Medulla oblongata (tissue), 1 donor: ENCODE measurements at regions not wholly inside any gene's neighbourhood (a gene's known extent, or its start where the extent isn't known, plus 50 kb on each side); places are given as distances from the start of the nearest gene placed in this dataset.

Experiments
- DNase-seq: peaks from one replicate; pipeline ENCODE4 v3.0.0-alpha.2; 2015; ENCODE audit errors: extremely low spot score

- no peak for DNase-seq
Observed at GRCh38 chr10:130429809-130430208, 293.6 kb downstream of the GLRX3 start.

DNA sequence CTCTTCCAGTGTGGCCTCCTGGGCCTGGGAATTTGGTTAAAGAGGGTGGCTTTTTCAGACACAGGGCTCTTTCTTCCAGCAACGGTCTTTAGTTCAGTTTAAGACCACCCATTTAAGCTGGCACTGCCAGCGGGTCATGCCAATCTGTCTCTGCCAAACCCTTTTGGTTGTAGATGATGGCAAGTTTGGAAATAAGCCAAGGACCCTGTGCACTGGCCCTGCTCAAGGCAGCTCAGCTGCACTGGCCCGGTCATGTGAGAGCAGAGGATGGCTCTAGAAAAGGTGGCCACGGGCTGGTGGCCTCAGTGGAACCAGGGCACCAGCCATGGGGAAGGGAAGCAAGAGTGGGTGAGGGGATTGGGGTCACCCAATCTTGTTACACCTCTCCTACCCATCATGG lies 294.1 kb downstream of the GLRX3 start:
- no peak for DNase-seq

DNA sequence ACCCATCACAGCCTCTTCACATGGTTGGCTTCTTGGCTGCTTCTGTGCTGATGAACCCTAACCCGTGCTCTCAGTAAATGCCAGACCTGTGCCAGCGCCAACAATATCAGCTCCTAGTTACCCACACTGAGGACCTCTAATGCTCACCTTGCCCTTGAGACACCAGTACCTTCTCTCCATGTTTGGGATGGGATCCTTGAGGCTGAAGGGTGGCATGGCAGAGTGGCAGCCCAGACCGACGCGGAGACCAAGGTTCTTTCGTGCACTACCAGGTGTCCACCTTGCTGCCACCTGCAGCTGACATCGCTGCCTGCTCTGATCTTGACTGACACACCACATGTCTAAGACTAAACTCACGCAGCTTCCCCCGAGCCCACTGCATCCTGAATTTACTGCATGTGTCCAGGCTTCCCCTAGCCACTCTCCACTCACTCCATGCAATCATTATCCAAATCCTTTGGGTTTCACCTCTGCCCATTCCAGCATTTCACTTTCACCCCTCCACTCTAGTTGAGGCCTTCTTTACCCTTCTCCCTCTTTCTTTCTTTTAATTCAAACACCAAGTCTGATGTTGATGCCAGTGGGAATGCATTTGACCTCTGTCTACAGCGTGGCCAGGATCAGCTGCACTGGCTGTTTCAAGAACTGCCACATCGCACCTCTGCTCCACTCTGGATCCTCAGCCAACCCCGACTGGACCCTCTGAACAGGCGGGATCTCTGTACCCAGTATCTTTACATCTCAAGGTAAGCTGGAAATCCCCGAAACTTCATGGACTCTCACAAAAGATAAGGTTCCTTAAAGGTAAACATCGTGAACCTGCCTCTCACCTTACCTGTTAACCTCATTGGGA lies 294.9 kb downstream of the GLRX3 start:
- DNase-seq = no peak

- DNase-seq = no peak
Observed at GRCh38 chr10:130432271-130432670, 296.1 kb downstream of the GLRX3 start.

GRCh38 chr10:130432850-130433249 lies 296.7 kb downstream of the GLRX3 start:
- no peak for DNase-seq

DNA sequence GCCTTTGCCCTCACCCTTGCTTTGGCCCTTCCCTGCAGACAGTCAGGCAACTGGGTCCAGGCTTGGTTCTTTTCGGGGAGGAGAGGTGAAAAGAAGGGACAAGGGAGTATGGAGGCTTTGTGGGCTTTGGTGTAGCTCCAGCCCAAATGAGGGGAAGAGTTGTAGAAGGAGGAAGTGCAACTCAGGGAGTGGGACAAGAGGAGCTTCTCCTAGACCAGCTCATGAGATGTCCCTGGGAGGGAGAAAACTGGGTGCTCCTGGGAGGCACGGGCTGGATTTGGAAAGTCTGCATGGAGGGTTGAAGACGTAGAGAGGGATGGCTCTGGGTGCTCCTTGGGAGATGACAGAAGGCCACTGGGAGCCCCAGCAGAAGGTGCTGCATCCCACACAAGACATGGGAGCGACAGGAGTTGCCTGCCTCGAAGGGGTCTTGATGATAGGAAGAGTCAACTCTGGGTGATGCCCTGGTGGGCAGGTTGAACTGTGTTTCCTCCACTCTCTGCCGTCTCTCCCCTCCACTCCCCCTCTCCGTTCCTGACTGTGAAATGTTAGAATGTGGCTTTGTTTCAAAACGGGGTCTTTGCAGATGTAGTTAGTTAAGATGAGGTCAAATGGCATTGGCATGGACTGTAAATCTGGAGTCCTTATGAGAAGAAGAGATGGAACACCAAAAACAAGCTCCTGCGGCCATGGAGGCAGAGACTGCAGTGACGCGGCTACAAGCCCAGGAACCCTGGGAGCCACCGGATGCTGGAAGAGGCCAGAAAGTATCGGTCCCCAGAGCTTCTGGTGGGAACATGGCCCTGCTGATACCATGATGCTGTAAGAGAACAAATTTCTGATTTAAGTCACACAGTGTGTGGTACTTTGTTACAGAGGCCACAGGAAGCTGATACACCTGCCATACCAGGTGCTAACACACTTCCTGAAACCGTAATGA lies 298.5 kb downstream of the GLRX3 start:
- DNase-seq = no peak

DNA sequence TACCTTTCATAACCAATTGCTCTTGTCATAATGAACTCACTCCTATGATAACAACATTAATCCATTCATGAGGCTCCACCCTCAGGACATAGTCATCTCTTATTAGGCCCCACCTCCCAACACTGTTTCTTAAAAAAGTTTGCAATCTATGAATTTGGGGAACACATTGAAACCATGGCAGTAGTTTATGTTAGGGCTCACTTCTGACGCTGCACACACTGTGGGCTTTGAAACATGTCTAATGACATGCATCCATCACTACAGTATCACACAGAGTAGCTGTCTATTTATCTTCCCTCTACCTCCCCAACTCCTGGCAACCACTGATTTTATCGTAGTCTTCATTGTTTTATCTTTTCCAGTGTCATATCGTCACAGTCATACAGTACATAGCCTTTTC lies 299.8 kb downstream of the GLRX3 start:
- no peak for DNase-seq

DNA sequence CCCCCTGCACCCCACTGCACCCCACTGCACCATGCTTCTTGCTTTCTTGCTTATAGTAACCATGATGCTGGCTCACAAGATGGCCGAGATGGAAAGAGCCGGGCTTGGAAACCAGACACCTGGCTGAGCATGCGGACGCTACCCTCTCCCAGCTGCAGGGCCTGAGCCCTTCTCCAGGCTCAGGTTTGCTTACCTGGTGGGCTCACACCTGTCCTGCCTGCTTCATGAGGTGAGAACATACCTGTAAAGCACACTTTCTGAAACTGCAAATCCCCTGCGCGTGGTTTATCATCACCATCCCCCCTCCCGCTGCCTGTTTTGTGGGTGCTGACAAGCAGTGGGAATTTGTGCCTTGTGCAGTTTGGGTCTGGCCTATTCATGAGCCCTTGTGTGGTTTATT lies 302.7 kb downstream of the GLRX3 start:
- DNase-seq = no peak

- DNase-seq = no peak
Observed at GRCh38 chr10:130439766-130440165, 303.6 kb downstream of the GLRX3 start.

DNA sequence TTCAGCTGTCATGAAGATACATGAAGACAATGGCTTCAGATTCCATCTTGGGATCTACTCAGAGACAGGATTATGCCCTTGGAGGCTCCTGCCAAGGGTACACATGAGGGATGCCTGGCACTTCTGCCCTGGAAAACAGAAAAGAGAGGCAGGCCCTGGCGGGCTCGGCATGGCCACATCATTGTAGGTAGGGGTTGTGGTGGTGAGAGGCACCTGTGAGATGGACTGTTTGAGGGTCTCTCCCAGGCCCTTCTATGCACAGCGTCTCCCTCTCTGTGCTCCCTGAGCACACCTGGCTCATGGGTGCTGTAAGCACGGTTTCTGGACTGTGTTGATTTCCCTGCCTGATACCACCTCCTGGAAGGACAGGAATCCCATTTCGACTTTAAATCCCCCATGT lies 304.3 kb downstream of the GLRX3 start:
- DNase-seq = no peak

DNA sequence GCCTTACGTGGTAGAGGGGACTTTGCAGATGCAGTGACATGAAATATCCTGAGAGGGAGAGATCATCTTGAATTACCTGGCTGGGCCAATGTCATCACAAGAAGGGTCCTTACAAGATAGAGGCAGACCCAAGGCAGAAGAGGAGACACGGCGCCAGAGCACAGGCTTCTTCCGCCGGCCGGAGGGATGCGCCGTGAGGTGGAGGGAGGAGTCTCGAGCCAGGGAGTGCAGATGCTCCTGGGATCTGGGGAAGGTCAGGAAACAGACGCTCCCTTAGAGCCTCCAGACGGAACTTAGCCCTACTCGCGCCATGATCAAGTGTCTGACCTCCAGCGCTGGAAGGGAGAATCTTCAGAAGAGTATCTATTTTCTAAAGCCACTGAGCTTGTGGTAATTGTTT lies 304.8 kb downstream of the GLRX3 start:
- DNase-seq = no peak

DNA sequence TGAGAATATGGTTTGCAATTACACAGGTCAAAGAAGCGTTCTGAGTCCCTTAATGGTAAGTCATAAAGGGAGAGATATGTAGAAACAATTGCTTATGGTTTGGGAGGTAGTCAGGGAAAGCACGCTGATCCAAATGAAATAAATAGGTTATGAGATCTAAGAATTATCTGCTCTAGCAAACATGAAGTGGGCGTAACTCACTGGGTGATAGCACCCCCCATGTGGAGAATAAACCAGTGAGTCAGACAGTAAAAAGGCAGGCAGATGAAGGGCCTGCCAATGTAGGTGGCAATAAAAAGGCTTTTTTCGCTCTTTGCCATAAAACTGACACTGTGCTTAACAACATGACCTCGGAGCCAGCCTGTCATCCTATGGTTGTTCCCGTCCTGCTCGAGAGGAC lies 306.9 kb downstream of the GLRX3 start:
- no peak for DNase-seq

DNA sequence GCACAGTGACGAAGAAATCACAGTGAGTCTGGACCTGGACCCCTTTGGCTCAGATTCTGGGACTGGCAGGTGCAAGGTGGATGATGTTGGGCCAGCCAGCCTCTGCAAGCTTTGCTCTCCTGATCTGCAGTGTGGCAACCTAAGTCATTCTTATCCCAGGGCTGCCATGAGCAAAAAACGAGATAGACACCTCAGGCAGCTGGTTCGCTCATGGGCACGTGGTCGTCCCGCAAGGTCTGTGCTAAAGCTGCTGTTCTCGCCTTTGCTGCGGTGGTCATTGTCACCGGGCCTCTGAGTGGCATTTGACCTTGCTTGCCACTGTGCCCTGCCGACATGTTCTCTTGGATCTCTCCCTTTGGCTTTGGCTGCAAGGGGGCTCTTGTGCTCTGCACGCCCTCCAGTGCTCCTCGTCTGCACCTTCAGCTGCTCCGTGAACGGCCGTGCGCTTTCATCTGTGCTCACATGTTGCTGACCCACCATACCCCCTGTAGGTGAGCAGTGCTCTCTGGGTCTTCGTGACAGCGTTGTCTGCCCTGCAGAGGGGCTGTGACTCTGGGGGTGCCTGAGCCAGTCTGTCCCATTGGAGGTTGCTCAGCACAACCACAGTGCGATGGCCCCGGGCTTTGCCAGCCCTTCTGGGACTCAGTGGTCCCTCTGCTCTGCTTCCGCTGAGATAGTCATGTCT lies 317.0 kb downstream of the GLRX3 start:
- no peak for DNase-seq

DNA sequence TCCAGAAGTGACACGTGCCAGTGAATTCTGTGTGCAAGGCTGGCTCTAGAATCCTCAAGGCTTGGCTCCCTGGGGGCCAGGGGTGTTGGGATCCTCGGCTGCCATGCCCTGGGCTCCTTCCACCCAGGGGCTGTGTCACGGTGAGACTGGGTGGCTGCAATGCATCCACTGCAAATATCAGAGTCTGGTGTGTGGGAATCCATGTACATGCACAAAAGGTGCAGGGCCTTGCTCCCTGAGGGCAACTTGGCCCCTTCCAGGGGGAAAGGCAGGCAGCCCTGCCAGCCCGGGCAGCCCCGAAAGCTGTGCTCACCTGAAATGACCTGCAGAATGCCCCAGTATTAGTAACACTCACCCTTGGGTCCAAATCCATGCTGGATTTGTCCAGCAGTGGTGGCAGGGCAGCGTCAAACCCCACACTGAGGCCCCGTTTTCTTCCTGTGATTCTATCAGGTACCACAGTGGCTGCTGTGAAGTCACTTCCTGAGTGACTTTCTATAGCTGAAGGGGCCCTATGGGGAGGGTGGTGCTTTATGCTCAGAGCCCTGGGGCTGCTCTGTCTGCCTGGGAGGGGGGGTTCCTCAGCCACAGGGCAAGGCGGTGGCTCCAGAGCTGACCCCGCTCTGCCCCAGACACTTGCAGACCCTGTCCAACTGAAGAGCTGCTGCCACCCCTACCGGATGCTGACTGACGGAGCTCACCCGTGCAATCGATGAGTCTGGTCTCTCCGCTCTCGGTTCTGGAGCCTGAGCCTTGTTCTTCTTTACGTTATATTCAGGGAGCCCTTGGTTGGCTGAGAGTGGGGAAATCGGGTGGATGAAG lies 317.7 kb downstream of the GLRX3 start:
- DNase-seq = no peak

GRCh38 chr10:130454543-130455000 lies 318.4 kb downstream of the GLRX3 start:
- DNase-seq = no peak

- no peak for DNase-seq
Observed at GRCh38 chr10:130455111-130455695, 319.0 kb downstream of the GLRX3 start.

- DNase-seq = no peak
Observed at GRCh38 chr10:130455791-130456190, 319.6 kb downstream of the GLRX3 start.

GRCh38 chr10:130456616-130457015 lies 320.4 kb downstream of the GLRX3 start:
- DNase-seq = no peak

DNA sequence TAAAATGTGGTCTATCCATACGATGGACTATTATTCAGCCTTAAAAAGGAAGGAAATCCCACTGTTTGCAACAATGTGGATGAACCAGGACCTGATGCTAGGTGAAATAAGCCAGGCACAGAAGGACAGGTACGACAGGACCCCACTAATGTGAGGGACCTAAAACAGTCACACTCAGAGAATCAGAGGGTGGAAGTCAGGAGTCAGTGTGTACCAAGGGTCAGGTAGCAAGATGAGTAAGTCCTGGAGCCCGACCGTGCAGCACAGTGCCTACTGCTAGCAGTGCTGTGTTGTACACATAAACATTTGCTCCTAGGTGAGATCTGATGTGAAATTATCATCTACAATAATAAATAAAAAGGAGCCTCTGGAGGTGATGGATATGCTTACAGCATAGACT lies 322.3 kb downstream of the GLRX3 start:
- DNase-seq = no peak

DNA sequence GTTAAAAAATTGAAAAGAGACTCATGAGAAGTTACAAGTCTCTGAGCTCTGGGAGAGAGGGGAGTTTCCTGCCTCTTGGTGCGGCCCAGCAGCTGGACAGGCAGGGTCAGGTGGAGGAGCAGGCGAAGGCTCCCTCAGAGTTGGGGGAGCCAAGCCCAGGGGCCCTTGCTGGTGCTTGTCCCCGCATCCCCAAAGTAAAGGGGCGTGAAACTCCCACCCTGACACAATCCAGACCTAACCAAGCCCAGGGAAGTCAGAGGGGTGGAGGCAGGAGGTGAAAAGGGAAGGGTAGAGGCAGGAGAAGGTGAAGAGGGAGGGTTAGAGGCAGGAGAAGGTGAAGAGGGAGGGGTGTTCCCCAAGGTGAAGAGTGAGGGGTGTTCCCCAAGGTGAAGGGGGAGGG lies 322.8 kb downstream of the GLRX3 start:
- no peak for DNase-seq
